NCI-H2081 treated with DMSO at 0.1 percent for 48 hours (cell line): ENCODE measurements at regions not wholly inside any gene's neighbourhood (a gene's known extent, or its start where the extent isn't known, plus 50 kb on each side); places are given as distances from the start of the nearest gene placed in this dataset.

Experiments
- DNase-seq: peaks from one replicate; lab custom pipeline; 2025; lab: John Stamatoyannopoulos, UW

GRCh38 chr1:112040891-112041740, 51.6 kb upstream of the KCND3 start:
- DNase-seq: no peak

GRCh38 chr1:112043901-112044300, 54.4 kb upstream of the KCND3 start:
- no peak for DNase-seq

GRCh38 chr1:112044745-112045144, 55.3 kb upstream of the KCND3 start:
- DNase-seq: no peak

- no peak for DNase-seq
Measured at GRCh38 chr1:112046630-112047029, 57.2 kb upstream of the KCND3 start.

GRCh38 chr1:112048421-112048820, 59.0 kb upstream of the KCND3 start:
- DNase-seq: no peak

GRCh38 chr1:112054510-112054909, 65.0 kb upstream of the KCND3 start:
- no peak for DNase-seq

- no peak for DNase-seq
Measured at GRCh38 chr1:112056354-112056753, 66.9 kb upstream of the KCND3 start.

- DNase-seq: no peak
Measured at GRCh38 chr1:112057736-112058135, 68.3 kb upstream of the KCND3 start.

- DNase-seq: no peak
Measured at GRCh38 chr1:112058815-112059450, 69.5 kb upstream of the KCND3 start.

- DNase-seq: no peak
Measured at GRCh38 chr1:112059679-112060078, 70.2 kb upstream of the KCND3 start.

- DNase-seq: no peak
Measured at GRCh38 chr1:112060261-112060660, 70.8 kb upstream of the KCND3 start.

GRCh38 chr1:112061056-112061455, 71.6 kb upstream of the KCND3 start:
- no peak for DNase-seq

- no peak for DNase-seq
Measured at GRCh38 chr1:112061901-112062320, 72.4 kb upstream of the KCND3 start.

GRCh38 chr1:112063781-112064728, 74.6 kb upstream of the KCND3 start:
- no peak for DNase-seq

- no peak for DNase-seq
Measured at GRCh38 chr1:112067989-112068388, 78.5 kb upstream of the KCND3 start.

GRCh38 chr1:112070677-112071076, 81.2 kb upstream of the KCND3 start:
- no peak for DNase-seq

- no peak for DNase-seq
Measured at GRCh38 chr1:112074711-112075110, 85.2 kb upstream of the KCND3 start.

- no peak for DNase-seq
Measured at GRCh38 chr1:112075566-112075965, 86.1 kb upstream of the KCND3 start.

- no peak for DNase-seq
Measured at GRCh38 chr1:112079446-112079845, 90.0 kb upstream of the KCND3 start.

- no peak for DNase-seq
Measured at GRCh38 chr1:112083487-112083886, 94.0 kb upstream of the KCND3 start.

- DNase-seq: no peak
Measured at GRCh38 chr1:112092656-112093371, 103.3 kb upstream of the KCND3 start.

GRCh38 chr1:112093372-112093694, 103.9 kb upstream of the KCND3 start:
- DNase-seq: no peak
